ENCODE measurements at regions not wholly inside any gene's neighbourhood (a gene's known extent, or its start where the extent isn't known, plus 50 kb on each side); places are given as distances from the start of the nearest gene placed in this dataset.

- intact Hi-C loops (cut with micrococcal nuclease) = no loop called here
- H3K79me2 ChIP-seq (ENCODE audit: control insufficient read depth, insufficient read depth, low read length) = no peaks in the 10 kb centered on the region
- no peak overlapping the region for H3K4me2 ChIP-seq (replicated peaks; ENCODE audit: low read depth, low read length, poor library complexity, severe bottlenecking)
- TF ChIP-seq CTCF (IDR thresholded peaks at IDR 0.05) (no peak), EZH2 (IDR thresholded peaks at IDR 0.05; ENCODE audit: borderline replicate concordance, insufficient read depth, low read depth, low read length, poor library complexity, severe bottlenecking) (no peak)
- no peaks in the 10 kb centered on the region for H3K9me3 ChIP-seq (ENCODE audit: control extremely low read depth in 1 of 3, control insufficient read depth in 2 of 3, insufficient read depth in 1 of 3, low read length in 2 of 3)
- Mint-ChIP-seq H3K4me1 (peaks cover 29% of the 10 kb centered on the region), H3K27me3 (no peaks in the 10 kb centered on the region), H3K4me3 (no peak overlapping the region), H3K9me3 (ENCODE audit: insufficient read depth) (peaks cover 2% of the 10 kb centered on the region), H3K27ac (no peak overlapping the region)
- DNase-seq = no peak
- H3K27ac ChIP-seq (ENCODE audit: low read length in 2 of 2) = no peak overlapping the region
- no peak overlapping the region for H3K4me3 ChIP-seq (ENCODE audit: control extremely low read depth in 1 of 5, extremely low read depth in 1 of 5, insufficient read depth in 1 of 5, low read depth in 2 of 5, low read length in 4 of 5)
- H3K9ac ChIP-seq (ENCODE audit: low read length) = no peak overlapping the region
- ChIA-PET POLR2A (interaction anchor here (1.1 kb wide), 1 partner anchor 190 kb away, joined by 3 read pairs; no protein-coding TSS in a partner anchor), CTCF (no interaction called here)
- H3K36me3 ChIP-seq (replicated peaks in 1 of 2; ENCODE audit: control extremely low read depth in 1 of 2, control insufficient read depth in 1 of 2, extremely low read depth in 1 of 2, insufficient read depth in 2 of 2, low read length in 1 of 2) = no peaks in the 10 kb centered on the region
- no peak for ATAC-seq (ENCODE audit: low read depth)
- no peaks in the 10 kb centered on the region for H3K27me3 ChIP-seq (replicated peaks in 1 of 4; ENCODE audit: control extremely low read depth in 1 of 4, control insufficient read depth in 3 of 4, insufficient read depth in 4 of 4, low read length in 3 of 4)
- H3K4me1 ChIP-seq (ENCODE audit: control insufficient read depth in 2 of 2, insufficient read depth in 2 of 2, low read length in 2 of 2) = peaks cover 8 to 16% of the 10 kb centered on the region in 2 donors
- WGBS (ENCODE audit: insufficient coverage) = no CpG with 5 or more reads among the region's 6 CpGs
- no peaks in the 10 kb centered on the region for H4K20me1 ChIP-seq (ENCODE audit: control insufficient read depth, insufficient read depth, low read length, poor library complexity, severe bottlenecking)
- H2AFZ ChIP-seq (ENCODE audit: insufficient read depth, low read depth, low read length, poor library complexity, severe bottlenecking) = no peak overlapping the region
Measured at GRCh38 chrX:13165266-13166189, 121.1 kb upstream of the FAM9C start.

GRCh38 chrX:13164611-13165010 is 120.2 kb upstream of the FAM9C start:
- POLR2A ChIA-PET = interaction anchor here (1.1 kb wide), 1 partner anchor 189 kb away, joined by 3 read pairs; no protein-coding TSS in a partner anchor
- Mint-ChIP-seq H3K9me3 (ENCODE audit: insufficient read depth) (peaks cover 2% of the 10 kb centered on the region), H3K4me3 (no peak overlapping the region), H3K27me3 (no peaks in the 10 kb centered on the region), H3K4me1 (peaks cover 29% of the 10 kb centered on the region), H3K27ac (no peak overlapping the region)
- no peak for DNase-seq
- no peaks in the 10 kb centered on the region for H3K36me3 ChIP-seq (replicated peaks in 1 of 2; ENCODE audit: control extremely low read depth in 1 of 2, control insufficient read depth in 1 of 2, extremely low read depth in 1 of 2, insufficient read depth in 2 of 2, low read length in 1 of 2)
- no peak overlapping the region for H3K27ac ChIP-seq (ENCODE audit: low read length in 2 of 2)
- CTCF ChIA-PET = no interaction called here
- peaks cover 8 to 16% of the 10 kb centered on the region in 2 donors for H3K4me1 ChIP-seq (ENCODE audit: control insufficient read depth in 2 of 2, insufficient read depth in 2 of 2, low read length in 2 of 2)
- H3K4me3 ChIP-seq (ENCODE audit: control extremely low read depth in 1 of 5, extremely low read depth in 1 of 5, insufficient read depth in 1 of 5, low read depth in 2 of 5, low read length in 4 of 5) = no peak overlapping the region
- no peaks in the 10 kb centered on the region for H3K27me3 ChIP-seq (replicated peaks in 1 of 4; ENCODE audit: control extremely low read depth in 1 of 4, control insufficient read depth in 3 of 4, insufficient read depth in 4 of 4, low read length in 3 of 4)
- TF ChIP-seq EZH2 (IDR thresholded peaks at IDR 0.05; ENCODE audit: borderline replicate concordance, insufficient read depth, low read depth, low read length, poor library complexity, severe bottlenecking) (no peak), CTCF (IDR thresholded peaks at IDR 0.05) (no peak)
- ATAC-seq (ENCODE audit: low read depth) = no peak
- H3K79me2 ChIP-seq (ENCODE audit: control insufficient read depth, insufficient read depth, low read length) = no peaks in the 10 kb centered on the region
- H4K20me1 ChIP-seq (ENCODE audit: control insufficient read depth, insufficient read depth, low read length, poor library complexity, severe bottlenecking) = no peaks in the 10 kb centered on the region
- no peaks in the 10 kb centered on the region for H3K9me3 ChIP-seq (ENCODE audit: control extremely low read depth in 1 of 3, control insufficient read depth in 2 of 3, insufficient read depth in 1 of 3, low read length in 2 of 3)
- 97% methylated on average over 4 of the region's 7 CpGs for WGBS (ENCODE audit: insufficient coverage)
- H2AFZ ChIP-seq (ENCODE audit: insufficient read depth, low read depth, low read length, poor library complexity, severe bottlenecking) = no peak overlapping the region
- no peak overlapping the region for H3K9ac ChIP-seq (ENCODE audit: low read length)
- H3K4me2 ChIP-seq (replicated peaks; ENCODE audit: low read depth, low read length, poor library complexity, severe bottlenecking) = no peak overlapping the region
- intact Hi-C loops (cut with micrococcal nuclease) = no loop called here

Measured in B cell (primary cell).